Activated CD8-positive, alpha-beta T cell treated with anti-CD3 and anti-CD28 coated beads for 36 hours (primary cell): ENCODE measurements at regions not wholly inside any gene's neighbourhood (a gene's known extent, or its start where the extent isn't known, plus 50 kb on each side); places are given as distances from the start of the nearest gene placed in this dataset.

ENCODE experiments used
- ATAC-seq: fragments of 200-7000 bp; cut with Tn5 transposase; one replicate; pipeline ENCODE4 v1.10.0; 2021; ENCODE audit warnings: mild to moderate bottlenecking, moderate library complexity
- CTCF ChIA-PET: fragments of 350-600 bp; sonication (Branson Sonifier 250); formaldehyde crosslinking; loops from one replicate; lab custom pipeline; 2021; ENCODE audit warnings: antibody characterized with exemption; lab: Charles Lee
- POLR2A ChIA-PET: fragments of 350-600 bp; sonication (Branson Sonifier 250); formaldehyde crosslinking; loops from one replicate; lab custom pipeline; 2021; ENCODE audit warnings: antibody characterized with exemption; lab: Charles Lee
- DNase-seq: peaks from one replicate; pipeline ENCODE4 v3.0.0-alpha.2; 2020
- H3K27ac Mint-ChIP-seq: one replicate; pipeline ENCODE4 v1.8.0; 2021; ENCODE audit warnings: mild to moderate bottlenecking, mixed read lengths
- H3K27me3 Mint-ChIP-seq: one replicate; pipeline ENCODE4 v1.8.0; 2021; ENCODE audit warnings: mixed read lengths
- H3K36me3 Mint-ChIP-seq: one replicate; pipeline ENCODE4 v1.8.0; 2021; ENCODE audit warnings: low read depth, mixed read lengths
- H3K4me1 Mint-ChIP-seq: one replicate; pipeline ENCODE4 v1.8.0; 2021; ENCODE audit warnings: low read depth, mixed read lengths
- H3K4me3 Mint-ChIP-seq: one replicate; pipeline ENCODE4 v1.8.0; 2021; ENCODE audit warnings: mild to moderate bottlenecking, moderate library complexity, mixed read lengths
- H3K9me3 Mint-ChIP-seq: one replicate; pipeline ENCODE4 v1.8.0; 2021; ENCODE audit warnings: mixed read lengths
- intact Hi-C: fragments of 100-400 bp; cut with micrococcal nuclease; formaldehyde crosslinking; loops from one replicate; pipeline ENCODE4 v1.10.0; 2022
- TF ChIP-seq, protein P1 (sequence below): fragments of 200-600 bp; IDR thresholded peaks from one replicate; pipeline ENCODE4 v1.8.0; 2022; ENCODE audit warnings: antibody characterized with exemption, mild to moderate bottlenecking

DNA sequence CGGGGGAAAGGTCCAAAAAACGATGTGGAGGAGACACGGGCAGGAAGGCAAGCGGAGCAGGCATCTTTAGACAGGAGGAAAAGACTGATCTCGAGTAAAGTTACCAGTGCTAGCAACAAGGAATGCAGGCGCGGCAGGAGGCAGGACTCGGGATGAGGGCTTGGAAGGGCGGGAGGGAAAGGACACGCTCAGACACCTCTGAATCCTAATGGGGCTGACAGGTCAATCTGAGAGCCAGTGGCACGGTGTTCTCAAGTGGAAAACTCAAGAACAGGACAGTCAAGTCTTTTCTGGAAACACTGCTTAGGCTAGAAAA lies 155.3 kb upstream of the COBL start:
- no peak for ATAC-seq
- no peak overlapping the region for H3K4me3 Mint-ChIP-seq
- H3K27ac Mint-ChIP-seq: no peak overlapping the region

GRCh38 chr7:51471210-51471980 lies 154.8 kb upstream of the COBL start:
- ChIA-PET CTCF (no interaction called here), POLR2A (interaction anchor here (1.3 kb wide), 1 partner anchor 20 kb away, joined by 3 read pairs; no protein-coding TSS in a partner anchor)
- DNase-seq: peak; percentile 24
- peaks cover 13% of the 10 kb centered on the region for H3K4me1 Mint-ChIP-seq
- TF ChIP-seq, protein P1, sequence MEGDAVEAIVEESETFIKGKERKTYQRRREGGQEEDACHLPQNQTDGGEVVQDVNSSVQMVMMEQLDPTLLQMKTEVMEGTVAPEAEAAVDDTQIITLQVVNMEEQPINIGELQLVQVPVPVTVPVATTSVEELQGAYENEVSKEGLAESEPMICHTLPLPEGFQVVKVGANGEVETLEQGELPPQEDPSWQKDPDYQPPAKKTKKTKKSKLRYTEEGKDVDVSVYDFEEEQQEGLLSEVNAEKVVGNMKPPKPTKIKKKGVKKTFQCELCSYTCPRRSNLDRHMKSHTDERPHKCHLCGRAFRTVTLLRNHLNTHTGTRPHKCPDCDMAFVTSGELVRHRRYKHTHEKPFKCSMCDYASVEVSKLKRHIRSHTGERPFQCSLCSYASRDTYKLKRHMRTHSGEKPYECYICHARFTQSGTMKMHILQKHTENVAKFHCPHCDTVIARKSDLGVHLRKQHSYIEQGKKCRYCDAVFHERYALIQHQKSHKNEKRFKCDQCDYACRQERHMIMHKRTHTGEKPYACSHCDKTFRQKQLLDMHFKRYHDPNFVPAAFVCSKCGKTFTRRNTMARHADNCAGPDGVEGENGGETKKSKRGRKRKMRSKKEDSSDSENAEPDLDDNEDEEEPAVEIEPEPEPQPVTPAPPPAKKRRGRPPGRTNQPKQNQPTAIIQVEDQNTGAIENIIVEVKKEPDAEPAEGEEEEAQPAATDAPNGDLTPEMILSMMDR: no peak
- no peaks in the 10 kb centered on the region for H3K9me3 Mint-ChIP-seq
- no peak overlapping the region for H3K27ac Mint-ChIP-seq
- H3K27me3 Mint-ChIP-seq: peaks cover 10% of the 10 kb centered on the region
- peak; percentile 41 for ATAC-seq
- H3K36me3 Mint-ChIP-seq: no peaks in the 10 kb centered on the region
- intact Hi-C loops: no loop called here
- peak overlapping the region; percentile 9 for H3K4me3 Mint-ChIP-seq

More for the DNA sequence above, 155.3 kb upstream of the COBL start:
- ChIA-PET POLR2A (interaction anchor here (1.3 kb wide), 1 partner anchor 20 kb away, joined by 3 read pairs; no protein-coding TSS in a partner anchor), CTCF (no interaction called here)
- Mint-ChIP-seq H3K36me3 (no peaks in the 10 kb centered on the region), H3K27me3 (peaks cover 10% of the 10 kb centered on the region), H3K4me1 (peaks cover 13% of the 10 kb centered on the region), H3K9me3 (no peaks in the 10 kb centered on the region)
- intact Hi-C loops: no loop called here
- no peak for DNase-seq
- TF ChIP-seq, protein P1: no peak

- peaks cover 13% of the 10 kb centered on the region for H3K4me1 Mint-ChIP-seq
- intact Hi-C loops: no loop called here
- DNase-seq (peak; percentile 67), ATAC-seq (peak; percentile 88)
- H3K36me3 Mint-ChIP-seq: no peaks in the 10 kb centered on the region
- no peak overlapping the region for H3K27ac Mint-ChIP-seq
- H3K27me3 Mint-ChIP-seq: peaks cover 10% of the 10 kb centered on the region
- CTCF ChIA-PET: no interaction called here
- TF ChIP-seq, protein P1: no peak
- H3K9me3 Mint-ChIP-seq: no peaks in the 10 kb centered on the region
- POLR2A ChIA-PET: no interaction called here
- no peak overlapping the region for H3K4me3 Mint-ChIP-seq
These were observed 150.9 kb upstream of the COBL start for GRCh38 chr7:51467384-51468017.

GRCh38 chr7:51459809-51460208 lies 143.2 kb upstream of the COBL start:
- ChIA-PET CTCF (no interaction called here), POLR2A (no interaction called here)
- Mint-ChIP-seq H3K27me3 (no peaks in the 10 kb centered on the region), H3K4me3 (no peak overlapping the region), H3K27ac (no peak overlapping the region), H3K4me1 (no peaks in the 10 kb centered on the region), H3K9me3 (no peaks in the 10 kb centered on the region), H3K36me3 (no peaks in the 10 kb centered on the region)
- intact Hi-C loops: no loop called here
- DNase-seq (no peak), ATAC-seq (no peak)
- TF ChIP-seq, protein P1: no peak

- Mint-ChIP-seq H3K4me1 (no peaks in the 10 kb centered on the region), H3K27ac (no peak overlapping the region), H3K9me3 (no peaks in the 10 kb centered on the region), H3K36me3 (no peaks in the 10 kb centered on the region), H3K27me3 (no peaks in the 10 kb centered on the region), H3K4me3 (no peak overlapping the region)
- DNase-seq (no peak), ATAC-seq (no peak)
- TF ChIP-seq, protein P1: no peak
- intact Hi-C loops: no loop called here
- ChIA-PET CTCF (no interaction called here), POLR2A (no interaction called here)
These were observed 142.1 kb upstream of the COBL start for GRCh38 chr7:51458693-51459092.
